H9 (cell line): ENCODE measurements at regions not wholly inside any gene's neighbourhood (a gene's known extent, or its start where the extent isn't known, plus 50 kb on each side); places are given as distances from the start of the nearest gene placed in this dataset.

Source experiments
- DNase-seq: peaks from one replicate; pipeline ENCODE4 v3.0.0-alpha.2; 2017
- H2AFZ ChIP-seq: one replicate; pipeline ENCODE4 v1.6.1; 2013; ENCODE audit warnings: mild to moderate bottlenecking, low read length, control low read depth, moderate library complexity
- H2AK5ac ChIP-seq: 2 replicates; pipeline ENCODE4 v1.6.1; 2013; ENCODE audit warnings: low read length, control low read depth, mixed read lengths; ENCODE audit not compliant: insufficient read length
- H2BK120ac ChIP-seq: one replicate; pipeline ENCODE4 v1.6.1; 2013; ENCODE audit warnings: low read depth, mild to moderate bottlenecking, low read length, control low read depth, inconsistent platforms; ENCODE audit not compliant: poor library complexity, severe bottlenecking
- H2BK12ac ChIP-seq: 2 replicates; pipeline ENCODE4 v1.6.1; 2013; ENCODE audit warnings: low read length, control low read depth, mixed read lengths, low read depth; ENCODE audit not compliant: insufficient read length
- H2BK15ac ChIP-seq: 2 replicates; pipeline ENCODE4 v1.6.1; 2013; ENCODE audit warnings: low read depth, low read length, control low read depth
- H2BK20ac ChIP-seq: one replicate; pipeline ENCODE4 v1.6.1; 2013; ENCODE audit warnings: low read depth, mild to moderate bottlenecking, low read length, control low read depth, inconsistent platforms; ENCODE audit not compliant: poor library complexity, severe bottlenecking
- H2BK5ac ChIP-seq: 2 replicates; pipeline ENCODE4 v1.6.1; 2013; ENCODE audit warnings: low read length, control low read depth, mixed read lengths; ENCODE audit not compliant: insufficient read length
- H3K14ac ChIP-seq: 2 replicates; pipeline ENCODE4 v1.6.1; 2013; ENCODE audit warnings: low read length, control low read depth; ENCODE audit not compliant: insufficient read depth
- H3K18ac ChIP-seq: 2 replicates; pipeline ENCODE4 v1.6.1; 2013; ENCODE audit warnings: low read depth, mild to moderate bottlenecking, mixed read lengths, low read length, control low read depth; ENCODE audit not compliant: insufficient read length
- H3K23ac ChIP-seq: 2 replicates; pipeline ENCODE4 v1.6.1; 2013; ENCODE audit warnings: low read length, control low read depth, mixed read lengths, low read depth; ENCODE audit not compliant: insufficient read length
- H3K23me2 ChIP-seq: 2 replicates; pipeline ENCODE4 v1.6.1; 2013; ENCODE audit warnings: low read depth, mild to moderate bottlenecking, mixed read lengths, low read length, control low read depth; ENCODE audit not compliant: insufficient read length, poor library complexity, severe bottlenecking
- H3K27ac ChIP-seq: 2 replicates; pipeline ENCODE4 v1.5.1; 2013; ENCODE audit warnings: low read length, control low read depth, mixed read lengths, low read depth; ENCODE audit not compliant: insufficient read length
- H3K27me3 ChIP-seq: 2 replicates; pipeline ENCODE4 v1.6.1; 2013; ENCODE audit warnings: low read length, control low read depth, inconsistent platforms; ENCODE audit not compliant: insufficient read depth
- H3K4ac ChIP-seq: 2 replicates; pipeline ENCODE4 v1.6.1; 2013; ENCODE audit warnings: low read depth, mild to moderate bottlenecking, control low read depth, inconsistent platforms, low read length, moderate library complexity
- H3K4me1 ChIP-seq: 2 replicates; pipeline ENCODE4 v1.6.1; 2013; ENCODE audit warnings: low read length, control low read depth, inconsistent platforms; ENCODE audit not compliant: insufficient read depth
- H3K4me2 ChIP-seq: 2 replicates; pipeline ENCODE4 v1.6.1; 2013; ENCODE audit warnings: low read length, control low read depth, mixed read lengths; ENCODE audit not compliant: insufficient read length, insufficient read depth
- H3K56ac ChIP-seq: 2 replicates; pipeline ENCODE4 v1.6.1; 2013; ENCODE audit warnings: low read depth, mild to moderate bottlenecking, mixed read lengths, low read length, control low read depth; ENCODE audit not compliant: insufficient read length
- H3K79me1 ChIP-seq: 2 replicates; pipeline ENCODE4 v1.6.1; 2013; ENCODE audit warnings: low read depth, mild to moderate bottlenecking, moderate library complexity, low read length, control low read depth, inconsistent platforms; ENCODE audit not compliant: insufficient read depth, poor library complexity, severe bottlenecking
- H3K79me2 ChIP-seq: 2 replicates; pipeline ENCODE4 v1.6.1; 2013; ENCODE audit warnings: low read length, control low read depth, inconsistent platforms; ENCODE audit not compliant: insufficient read depth
- H3K9ac ChIP-seq: 2 replicates; pipeline ENCODE4 v1.6.1; 2013; ENCODE audit warnings: low read length, control low read depth, mixed read lengths; ENCODE audit not compliant: insufficient read length; ENCODE audit errors: extremely low read depth
- H3K9me3 ChIP-seq: one replicate; pipeline ENCODE4 v1.6.1; 2013; ENCODE audit warnings: low read depth, low read length, inconsistent platforms; ENCODE audit not compliant: control insufficient read depth
- H3T11ph ChIP-seq: one replicate; pipeline ENCODE4 v1.6.1; 2013; ENCODE audit warnings: mild to moderate bottlenecking, low read length, control low read depth, inconsistent platforms
- H4K20me1 ChIP-seq: one replicate; pipeline ENCODE4 v1.6.1; 2013; ENCODE audit not compliant: control insufficient read depth, insufficient read length, insufficient read depth
- H4K5ac ChIP-seq: 2 replicates; pipeline ENCODE4 v1.6.1; 2013; ENCODE audit warnings: low read depth, mild to moderate bottlenecking, mixed read lengths, low read length, control low read depth; ENCODE audit not compliant: insufficient read length
- H4K8ac ChIP-seq: replicated peaks from 2 replicates; pipeline ENCODE4 v1.6.1; 2013; ENCODE audit warnings: low read length, control low read depth, mixed read lengths, low read depth; ENCODE audit not compliant: insufficient read length
- H4K91ac ChIP-seq: 2 replicates; pipeline ENCODE4 v1.6.1; 2013; ENCODE audit warnings: low read depth, mild to moderate bottlenecking, moderate library complexity, mixed read lengths, low read length, control low read depth; ENCODE audit not compliant: insufficient read length
- H3K27ac Mint-ChIP-seq, 3 experiments: 2 replicates in 2 of 3; 3 replicates in 1 of 3; pipeline ENCODE4 v1.8.0; 2020 to 2021; ENCODE audit warnings: mixed read lengths in 3 of 3, mild to moderate bottlenecking in 1 of 3, moderate library complexity in 1 of 3
- H3K27me3 Mint-ChIP-seq: 2 replicates; pipeline ENCODE4 v1.8.0; 2021; ENCODE audit warnings: low read depth, mild to moderate bottlenecking, moderate library complexity, mixed read lengths
- H3K36me3 Mint-ChIP-seq, 3 experiments: 2 replicates in 2 of 3; 3 replicates in 1 of 3; pipeline ENCODE4 v1.8.0; 2020 to 2021; ENCODE audit warnings: low read depth in 3 of 3, mixed read lengths in 3 of 3; ENCODE audit not compliant: insufficient read depth in 1 of 3
- H3K4me1 Mint-ChIP-seq, 2 experiments: 2 replicates each; pipeline ENCODE4 v1.8.0; 2020; ENCODE audit warnings: mixed read lengths in 2 of 2
- H3K4me3 Mint-ChIP-seq, 2 experiments: 2 replicates in 1 of 2; 3 replicates in 1 of 2; pipeline ENCODE4 v1.8.0; 2020 to 2021; ENCODE audit warnings: mild to moderate bottlenecking in 2 of 2, mixed read lengths in 2 of 2, moderate library complexity in 1 of 2
- H3K9me3 Mint-ChIP-seq, 2 experiments: 2 replicates in 1 of 2; 3 replicates in 1 of 2; pipeline ENCODE4 v1.8.0; 2020; ENCODE audit warnings: mild to moderate bottlenecking in 2 of 2, mixed read lengths in 2 of 2, moderate library complexity in 1 of 2
- CTCF ChIP-seq: fragments of 200-600 bp; sonication (generic); conservative IDR thresholded peaks from 3 replicates; pipeline ENCODE4 v1.8.0; 2021; ENCODE audit warnings: antibody characterized with exemption, mild to moderate bottlenecking
- WGBS: extraction: QIAGEN DNeasy Blood & Tissue Kit; methylation state at CpG from one replicate; pipeline ENCODE4 v1.1.7; 2013; ENCODE audit warnings: missing lambda C conversion rate, low lambda C conversion rate, mixed read lengths; ENCODE audit not compliant: insufficient read length; ENCODE audit errors: extremely low coverage; 5-methylcytosine and 5-hydroxymethylcytosine counted together

DNA sequence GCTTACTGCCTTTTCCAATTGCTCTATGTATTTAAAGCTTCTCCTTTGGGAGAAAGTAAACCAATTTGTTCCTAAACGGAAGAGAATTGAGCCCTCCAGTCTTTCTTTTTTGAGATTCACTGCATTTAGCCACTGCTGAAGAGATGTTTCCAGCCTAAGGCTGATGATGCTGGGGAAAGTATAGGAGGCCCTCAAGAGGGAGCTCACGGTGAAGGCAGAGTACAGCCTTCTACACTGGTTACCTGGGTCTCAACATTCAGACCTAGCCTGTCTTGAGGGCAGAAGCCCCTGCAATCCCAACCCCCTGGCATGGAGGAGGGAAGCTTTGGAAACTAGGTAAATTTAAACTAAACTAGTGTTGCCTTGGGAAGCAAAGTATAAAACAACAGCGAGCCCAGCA is 316.7 kb upstream of the TPK1 start:
- no peak overlapping the region for H2AFZ ChIP-seq
- Mint-ChIP-seq H3K4me1 (no peaks in the 10 kb centered on the region), H3K27ac (no peak overlapping the region), H3K4me3 (no peak overlapping the region), H3K27me3 (no peaks in the 10 kb centered on the region), H3K36me3 (no peaks in the 10 kb centered on the region), H3K9me3 (no peaks in the 10 kb centered on the region)
- peak; percentile 43; the same call in 2 of the 3 replicates for TF ChIP-seq CTCF
- no peaks in the 10 kb centered on the region for H3K4me1 ChIP-seq
- no peak overlapping the region for H3K56ac ChIP-seq
- no peak overlapping the region for H4K8ac ChIP-seq
- no peak overlapping the region for H2BK20ac ChIP-seq
- H2AK5ac ChIP-seq = no peak overlapping the region
- H2BK120ac ChIP-seq = no peak overlapping the region
- H3K18ac ChIP-seq = no peak overlapping the region
- no peaks in the 10 kb centered on the region for H3K9me3 ChIP-seq
- H2BK12ac ChIP-seq = no peak overlapping the region
- no peak overlapping the region for H3K4ac ChIP-seq
- H3K23me2 ChIP-seq = no peaks in the 10 kb centered on the region
- no peak overlapping the region for H3K9ac ChIP-seq
- no peak overlapping the region for H3K4me2 ChIP-seq
- no peak overlapping the region for H3K23ac ChIP-seq
- H4K5ac ChIP-seq = no peak overlapping the region
- H3K79me2 ChIP-seq = no peaks in the 10 kb centered on the region
- no peaks in the 10 kb centered on the region for H3K27me3 ChIP-seq
- H3K79me1 ChIP-seq = no peaks in the 10 kb centered on the region
- H4K91ac ChIP-seq = no peak overlapping the region
- no peaks in the 10 kb centered on the region for H4K20me1 ChIP-seq
- no peak overlapping the region for H3K14ac ChIP-seq
- no peak overlapping the region for H2BK15ac ChIP-seq
- no peak overlapping the region for H2BK5ac ChIP-seq
- H3K27ac ChIP-seq = no peak overlapping the region
- WGBS = no CpG with 5 or more reads among the region's 3 CpGs
- DNase-seq = no peak
- H3T11ph ChIP-seq = no peak overlapping the region
